NT2/D1 (cell line): ENCODE measurements at regions not wholly inside any gene's neighbourhood (a gene's known extent, or its start where the extent isn't known, plus 50 kb on each side); places are given as distances from the start of the nearest gene placed in this dataset.
"Not testable (repeated sequence)": the region's sequence is repeated elsewhere in the genome, so short reads cannot be mapped to it uniquely, and the experiment has no call there.

Source experiments
- DNase-seq: peaks from one replicate; pipeline ENCODE4 v3.0.0-alpha.2; 2011; ENCODE audit warnings: low read depth, low spot score
- H3K27me3 ChIP-seq: 2 replicates; pipeline ENCODE4 v1.6.0; 2011; ENCODE audit warnings: mild to moderate bottlenecking; ENCODE audit not compliant: insufficient read length, insufficient read depth
- H3K36me3 ChIP-seq: 2 replicates; pipeline ENCODE4 v1.6.1; 2011; ENCODE audit warnings: mild to moderate bottlenecking, low read length, mixed read lengths; ENCODE audit not compliant: insufficient read depth, insufficient read length
- H3K4me1 ChIP-seq: 2 replicates; pipeline ENCODE4 v1.5.1; 2011; ENCODE audit not compliant: insufficient read depth, insufficient read length
- H3K4me3 ChIP-seq: 2 replicates; pipeline ENCODE4 v1.5.1; 2011; ENCODE audit warnings: low read depth; ENCODE audit not compliant: insufficient read length
- H3K9ac ChIP-seq: 2 replicates; pipeline ENCODE4 v1.6.0; 2011; ENCODE audit warnings: low read depth; ENCODE audit not compliant: insufficient read length
- H3K9me3 ChIP-seq: 2 replicates; pipeline ENCODE4 v1.5.1; 2011; ENCODE audit warnings: mild to moderate bottlenecking, low read length; ENCODE audit not compliant: insufficient read depth

- H3K9me3 ChIP-seq, H3K9ac ChIP-seq, DNase-seq, H3K4me1 ChIP-seq, H3K27me3 ChIP-seq, H3K36me3 ChIP-seq, H3K4me3 ChIP-seq: not testable (repeated sequence)
Observed at GRCh38 chr1:143837924-143838597, 133.7 kb downstream of the FAM72C start.

DNA sequence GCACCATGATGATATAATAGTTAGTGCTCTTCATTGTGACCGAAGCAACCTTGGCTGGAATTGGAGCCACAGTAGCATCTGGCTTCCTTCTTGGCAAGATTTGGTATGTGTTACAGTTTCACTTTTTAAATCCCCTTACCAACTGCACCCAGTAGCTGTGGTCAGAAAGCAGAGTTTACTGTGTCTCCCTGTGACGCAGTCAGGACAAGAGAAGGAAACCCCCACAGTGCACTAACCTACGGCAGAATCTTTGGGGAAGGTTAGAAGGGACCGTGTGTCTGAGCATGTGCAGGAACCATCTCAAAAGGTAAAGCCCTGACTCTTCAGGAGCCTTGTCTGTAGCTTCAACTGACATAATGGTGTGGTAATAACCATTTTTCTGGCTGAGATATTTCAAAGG is 138.4 kb downstream of the FAM72C start:
- H3K36me3 ChIP-seq, H3K4me1 ChIP-seq, DNase-seq, H3K27me3 ChIP-seq, H3K9me3 ChIP-seq, H3K9ac ChIP-seq, H3K4me3 ChIP-seq: not testable (repeated sequence)

DNA sequence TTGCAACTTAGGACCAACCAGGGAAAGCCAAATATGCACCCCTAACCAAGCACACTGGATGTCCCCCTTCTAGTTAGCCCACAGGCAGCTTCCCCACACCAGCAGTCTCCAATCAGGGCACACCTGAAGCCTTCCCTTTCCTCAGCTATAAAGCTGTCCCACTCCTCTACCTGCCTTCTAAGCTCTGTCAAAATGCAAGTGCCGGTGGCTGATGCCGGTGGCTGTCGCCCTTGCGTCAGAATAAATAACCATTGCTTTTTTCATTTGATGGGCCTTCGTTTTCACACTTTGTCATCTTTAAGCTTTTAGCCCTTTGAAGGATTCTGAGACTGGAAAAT is 139.4 kb downstream of the FAM72C start:
- DNase-seq, H3K4me3 ChIP-seq, H3K36me3 ChIP-seq, H3K4me1 ChIP-seq, H3K27me3 ChIP-seq, H3K9ac ChIP-seq, H3K9me3 ChIP-seq: not testable (repeated sequence)

DNA sequence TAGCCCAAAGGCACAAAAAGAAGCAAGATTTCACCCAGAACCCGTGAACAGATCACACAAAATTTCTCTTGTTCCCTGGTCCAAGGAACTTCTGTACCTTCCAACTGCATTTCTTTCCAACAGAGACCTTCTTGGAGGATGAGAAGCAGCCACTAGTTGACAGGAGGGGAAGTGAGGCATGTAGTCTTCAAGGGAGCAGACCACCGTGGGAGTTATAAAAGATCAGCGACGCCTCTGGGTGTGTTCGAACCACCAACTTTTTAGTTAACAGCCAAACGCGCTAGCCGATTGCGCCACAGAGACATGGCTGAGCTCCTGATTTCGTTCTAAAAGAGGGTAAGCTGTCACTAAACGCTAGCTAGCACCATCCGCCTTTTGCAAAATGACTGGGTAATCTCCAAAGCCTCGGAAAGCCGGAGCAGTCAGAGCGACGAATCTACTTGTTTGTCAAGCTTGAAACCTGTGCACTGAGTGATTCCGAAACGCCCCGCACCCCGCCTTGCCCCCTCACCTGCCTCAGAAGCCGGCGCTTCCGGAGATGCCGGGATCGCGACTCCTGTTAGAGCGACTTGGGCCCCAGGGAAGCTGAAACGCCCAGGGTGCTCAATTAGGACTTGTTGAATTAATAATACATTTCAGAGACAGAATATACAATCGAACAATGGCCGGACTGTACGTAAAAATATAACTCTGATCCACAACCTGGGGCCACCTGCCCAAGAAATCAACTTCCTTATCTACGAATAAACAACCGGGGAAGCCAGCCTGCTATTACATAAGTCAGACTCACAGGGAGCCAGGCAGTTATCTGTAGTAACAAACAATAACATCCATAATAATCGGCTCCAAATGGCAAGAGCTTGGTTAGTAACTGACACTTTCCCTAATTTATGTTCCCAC is 140.1 kb downstream of the FAM72C start:
- not testable (repeated sequence) for H3K4me1 ChIP-seq, H3K27me3 ChIP-seq, H3K4me3 ChIP-seq, H3K9me3 ChIP-seq, H3K36me3 ChIP-seq, H3K9ac ChIP-seq, DNase-seq

DNA sequence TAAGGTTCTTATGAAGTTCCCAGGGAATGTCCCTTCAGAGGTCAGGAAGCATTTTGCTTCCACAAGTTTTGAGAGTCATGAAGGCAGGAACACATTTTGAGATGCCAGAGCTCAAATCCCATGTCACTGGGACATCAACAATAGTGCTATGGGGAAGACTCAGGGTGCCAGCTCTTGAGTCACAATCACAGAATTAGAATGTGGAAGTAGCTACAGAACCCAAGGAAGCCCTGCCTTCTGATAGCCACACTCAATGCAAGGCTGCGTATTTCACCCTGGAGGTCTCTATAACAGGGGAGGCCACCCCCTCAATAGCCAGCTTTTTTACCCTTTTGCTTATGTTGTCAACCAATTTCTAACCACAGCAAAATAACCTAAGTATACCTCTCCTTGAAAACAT is 145.6 kb downstream of the FAM72C start:
- not testable (repeated sequence) for H3K9me3 ChIP-seq, H3K4me3 ChIP-seq, DNase-seq, H3K36me3 ChIP-seq, H3K27me3 ChIP-seq, H3K9ac ChIP-seq, H3K4me1 ChIP-seq

- not testable (repeated sequence) for H3K9ac ChIP-seq, DNase-seq, H3K4me1 ChIP-seq, H3K9me3 ChIP-seq, H3K36me3 ChIP-seq, H3K27me3 ChIP-seq, H3K4me3 ChIP-seq
Observed at GRCh38 chr1:143824266-143824665, 147.5 kb downstream of the FAM72C start.

- DNase-seq, H3K9ac ChIP-seq, H3K4me1 ChIP-seq, H3K9me3 ChIP-seq, H3K36me3 ChIP-seq, H3K4me3 ChIP-seq, H3K27me3 ChIP-seq: not testable (repeated sequence)
Observed at GRCh38 chr1:143820058-143820457, 151.7 kb downstream of the FAM72C start.

GRCh38 chr1:143816369-143816768 is 155.4 kb downstream of the FAM72C start:
- not testable (repeated sequence) for H3K36me3 ChIP-seq, H3K9ac ChIP-seq, DNase-seq, H3K4me1 ChIP-seq, H3K9me3 ChIP-seq, H3K27me3 ChIP-seq, H3K4me3 ChIP-seq

GRCh38 chr1:143805374-143805773 is 166.4 kb downstream of the FAM72C start:
- not testable (repeated sequence) for DNase-seq, H3K4me1 ChIP-seq, H3K9me3 ChIP-seq, H3K9ac ChIP-seq, H3K27me3 ChIP-seq, H3K36me3 ChIP-seq, H3K4me3 ChIP-seq

DNA sequence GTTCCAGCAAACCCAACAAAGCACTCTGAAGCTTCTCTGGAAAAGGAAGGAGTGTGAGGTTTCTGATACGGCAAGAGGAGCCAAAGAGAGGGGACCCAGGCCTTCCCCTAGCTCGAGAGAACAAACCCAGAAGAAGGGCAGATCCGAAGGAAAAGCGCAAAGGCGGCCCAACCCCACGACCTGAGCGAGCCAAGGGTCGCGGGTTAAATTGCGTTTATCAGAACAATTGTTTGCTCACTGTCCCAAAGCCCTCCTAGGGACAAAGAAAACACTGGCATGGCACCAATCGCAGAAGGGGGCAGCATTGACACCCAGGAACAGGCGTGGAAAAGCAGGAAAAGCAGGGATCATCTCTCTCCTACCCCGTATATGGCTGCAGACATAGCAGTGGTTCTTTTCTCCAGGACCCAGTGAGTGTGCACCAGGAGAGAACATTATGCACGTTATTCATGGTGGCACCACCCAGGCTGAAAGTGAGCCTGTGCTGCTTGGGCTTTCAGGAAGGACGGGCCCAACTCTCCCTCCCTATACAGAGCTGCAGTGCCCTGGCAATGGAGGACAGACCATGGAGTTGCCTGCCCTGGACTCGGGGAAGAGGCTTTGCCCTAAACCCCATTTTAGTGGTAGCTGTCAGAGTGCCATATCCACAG is 167.0 kb downstream of the FAM72C start:
- not testable (repeated sequence) for H3K4me3 ChIP-seq, H3K9ac ChIP-seq

GRCh38 chr1:143803927-143804411 is 167.8 kb downstream of the FAM72C start:
- H3K27me3 ChIP-seq, H3K4me1 ChIP-seq, H3K9ac ChIP-seq, H3K36me3 ChIP-seq, H3K9me3 ChIP-seq, H3K4me3 ChIP-seq, DNase-seq: not testable (repeated sequence)

More for the DNA sequence above, 167.0 kb downstream of the FAM72C start:
- DNase-seq, H3K9me3 ChIP-seq, H3K36me3 ChIP-seq, H3K27me3 ChIP-seq, H3K4me1 ChIP-seq: not testable (repeated sequence)

- not testable (repeated sequence) for H3K9ac ChIP-seq, H3K4me3 ChIP-seq, H3K36me3 ChIP-seq, H3K4me1 ChIP-seq, H3K27me3 ChIP-seq, DNase-seq, H3K9me3 ChIP-seq
Observed at GRCh38 chr1:143803095-143803494, 168.7 kb downstream of the FAM72C start.
